T-helper 1 cell treated with Interleukin-12 subunit alpha and Interleukin-12 subunit beta and Interleukin-4 antibody, amounts not matched to agents 30 μg/mL and 1 μg/mL, for 36 hours (primary cell): ENCODE measurements at regions not wholly inside any gene's neighbourhood (a gene's known extent, or its start where the extent isn't known, plus 50 kb on each side); places are given as distances from the start of the nearest gene placed in this dataset.

Experiments used
- H3K27ac Mint-ChIP-seq: one replicate; pipeline ENCODE4 v1.8.0; 2021; ENCODE audit warnings: mild to moderate bottlenecking, mixed read lengths
- H3K27me3 Mint-ChIP-seq: one replicate; pipeline ENCODE4 v1.8.0; 2021; ENCODE audit warnings: low read depth, mixed read lengths
- H3K36me3 Mint-ChIP-seq: one replicate; pipeline ENCODE4 v1.8.0; 2021; ENCODE audit warnings: low read depth, mixed read lengths
- H3K4me1 Mint-ChIP-seq: one replicate; pipeline ENCODE4 v1.8.0; 2021; ENCODE audit warnings: low read depth, mixed read lengths
- H3K4me3 Mint-ChIP-seq: one replicate; pipeline ENCODE4 v1.8.0; 2021; ENCODE audit warnings: mild to moderate bottlenecking, moderate library complexity, mixed read lengths
- H3K9me3 Mint-ChIP-seq: one replicate; pipeline ENCODE4 v1.8.0; 2021; ENCODE audit warnings: mixed read lengths

DNA sequence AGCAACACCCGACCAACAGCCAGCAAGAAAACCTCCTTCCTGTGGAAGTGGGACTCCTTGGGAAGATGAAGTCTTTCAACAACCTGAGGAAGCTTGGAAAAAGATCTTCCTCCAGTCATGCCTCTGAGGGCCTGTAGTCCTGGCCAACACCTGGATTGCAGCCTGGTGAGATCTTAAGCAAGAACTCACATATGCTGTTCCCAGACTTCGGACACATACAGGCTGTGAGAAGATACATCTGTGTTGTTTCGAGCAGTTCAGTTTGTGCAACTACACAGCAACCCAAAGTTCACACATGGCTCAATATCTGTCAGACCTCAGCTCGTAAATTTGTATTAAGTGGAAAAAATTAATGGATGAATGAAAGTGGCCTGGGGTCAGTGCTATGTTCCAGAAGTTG, 65.1 kb upstream of the UBAC2 start:
- H3K27me3 Mint-ChIP-seq, result peaks cover 23% of the 10 kb centered on the region
- no peak overlapping the region for H3K27ac Mint-ChIP-seq
- H3K4me1 Mint-ChIP-seq, result no peaks in the 10 kb centered on the region
- no peaks in the 10 kb centered on the region for H3K36me3 Mint-ChIP-seq
- no peak overlapping the region for H3K4me3 Mint-ChIP-seq
- H3K9me3 Mint-ChIP-seq, result no peaks in the 10 kb centered on the region

DNA sequence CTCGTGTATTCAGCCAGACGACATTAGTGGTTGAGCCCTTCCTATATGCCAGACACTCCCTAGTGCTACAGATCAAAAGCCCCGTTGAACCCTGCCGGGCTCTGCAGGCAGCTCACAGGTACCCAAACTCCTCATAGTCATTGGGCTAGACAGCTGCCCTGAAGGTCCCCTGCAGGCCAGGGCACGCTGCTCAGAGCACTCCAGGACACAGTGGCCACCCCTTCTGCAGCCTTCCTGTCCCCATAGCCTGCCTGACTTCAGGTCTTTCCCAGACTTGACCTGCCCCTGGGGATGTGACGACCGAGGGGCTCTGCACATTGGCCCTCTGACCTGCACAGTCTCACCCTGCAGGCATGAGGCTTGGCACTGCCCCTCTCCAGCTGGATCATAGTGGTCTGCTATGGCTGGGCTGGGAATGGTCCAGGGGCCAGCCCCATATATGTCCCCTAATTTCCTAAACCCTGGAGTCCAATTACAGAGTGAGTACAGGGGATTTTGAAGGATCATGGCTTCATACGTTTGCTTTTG, 64.2 kb upstream of the UBAC2 start:
- no peak overlapping the region for H3K27ac Mint-ChIP-seq
- H3K9me3 Mint-ChIP-seq, result no peaks in the 10 kb centered on the region
- H3K4me1 Mint-ChIP-seq, result no peaks in the 10 kb centered on the region
- H3K36me3 Mint-ChIP-seq, result no peaks in the 10 kb centered on the region
- no peak overlapping the region for H3K4me3 Mint-ChIP-seq
- peaks cover 26% of the 10 kb centered on the region for H3K27me3 Mint-ChIP-seq

DNA sequence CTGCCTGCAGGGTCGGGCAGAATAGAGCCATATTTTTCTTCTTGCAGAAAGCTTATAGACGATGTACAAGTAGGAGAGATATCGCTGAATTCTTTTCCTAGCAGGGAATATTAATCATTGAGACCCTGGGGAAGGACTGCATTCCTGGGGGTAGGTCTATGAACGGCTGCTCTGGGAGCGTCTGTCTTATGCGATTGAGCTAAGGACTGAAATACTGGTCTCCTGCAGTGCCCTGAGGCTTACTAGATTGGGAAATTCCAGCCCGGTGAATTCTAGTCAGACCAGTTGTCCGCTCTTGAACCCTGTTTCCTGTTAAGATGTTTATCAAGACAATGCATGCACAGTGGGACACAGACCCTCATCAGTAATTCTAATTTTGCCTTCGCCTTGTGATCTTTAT, 59.8 kb upstream of the UBAC2 start:
- Mint-ChIP-seq H3K9me3 (no peaks in the 10 kb centered on the region), H3K4me1 (peaks cover 4% of the 10 kb centered on the region), H3K4me3 (no peak overlapping the region), H3K36me3 (no peaks in the 10 kb centered on the region), H3K27me3 (peaks cover 19% of the 10 kb centered on the region), H3K27ac (no peak overlapping the region)

DNA sequence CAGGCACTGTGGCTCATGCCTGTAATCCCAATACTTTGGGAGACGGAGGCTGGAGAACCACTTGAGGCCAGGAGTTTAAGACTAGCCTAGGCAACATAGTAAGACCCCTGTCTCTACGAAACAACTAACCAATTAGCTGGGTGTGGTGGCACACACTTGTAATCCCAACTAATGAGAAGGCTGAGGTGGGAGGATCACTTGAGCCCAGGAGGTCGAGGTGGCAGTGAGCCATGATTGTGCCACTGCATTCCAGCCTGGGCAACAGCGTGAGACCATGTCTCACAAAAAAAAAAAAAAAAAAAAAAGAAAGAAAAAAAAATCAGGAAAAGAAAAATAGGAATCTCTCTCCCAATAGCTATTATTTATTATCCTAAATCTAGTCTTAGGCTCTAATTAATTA, 56.8 kb upstream of the UBAC2 start:
- Mint-ChIP-seq H3K9me3 (no peaks in the 10 kb centered on the region), H3K36me3 (no peaks in the 10 kb centered on the region), H3K27me3 (peaks cover 15% of the 10 kb centered on the region), H3K4me3 (no peak overlapping the region), H3K27ac (no peak overlapping the region), H3K4me1 (peaks cover 4% of the 10 kb centered on the region)

DNA sequence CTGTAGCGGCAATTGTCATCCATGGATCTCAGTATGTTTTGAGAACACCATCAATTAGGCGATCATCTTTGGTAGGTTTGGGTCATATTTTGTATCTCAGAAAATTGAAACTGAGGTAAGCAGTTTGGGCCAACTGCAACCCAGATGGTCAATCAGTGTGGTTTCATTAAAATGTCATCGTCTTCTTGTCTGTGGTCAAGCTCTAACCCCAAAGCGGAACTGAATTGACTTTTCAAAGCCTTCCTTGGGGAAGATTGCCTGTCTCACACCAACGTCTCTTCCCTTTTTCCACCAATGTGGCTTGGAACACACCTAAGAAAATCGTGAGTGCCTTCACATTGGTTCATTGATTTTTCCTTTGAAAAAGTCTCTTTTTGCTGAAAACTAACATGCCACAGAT, 56.3 kb upstream of the UBAC2 start:
- no peak overlapping the region for H3K4me3 Mint-ChIP-seq
- no peak overlapping the region for H3K27ac Mint-ChIP-seq
- H3K27me3 Mint-ChIP-seq, result peaks cover 15% of the 10 kb centered on the region
- H3K9me3 Mint-ChIP-seq, result no peaks in the 10 kb centered on the region
- H3K4me1 Mint-ChIP-seq, result peaks cover 4% of the 10 kb centered on the region
- no peaks in the 10 kb centered on the region for H3K36me3 Mint-ChIP-seq

DNA sequence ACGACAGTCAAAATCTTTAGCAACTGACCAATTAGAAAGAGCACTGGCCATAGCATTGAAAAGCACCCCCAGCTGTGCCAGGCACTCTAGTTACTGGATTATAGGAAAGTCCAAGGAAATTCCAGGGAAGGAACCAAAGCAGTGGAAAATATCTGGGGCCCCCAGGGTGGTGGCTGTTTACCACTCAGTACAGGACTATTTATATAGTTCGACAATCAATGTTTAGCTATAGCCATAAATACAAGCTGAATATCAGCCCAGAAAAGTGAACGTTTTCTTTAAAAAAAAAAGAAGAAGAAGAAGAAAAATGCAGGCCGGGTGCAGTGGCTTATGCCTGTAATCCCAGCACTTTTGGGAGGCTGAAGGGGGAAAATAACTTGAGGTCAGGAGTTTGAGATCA, 55.2 kb upstream of the UBAC2 start:
- Mint-ChIP-seq H3K9me3 (no peaks in the 10 kb centered on the region), H3K27me3 (peaks cover 10% of the 10 kb centered on the region), H3K36me3 (no peaks in the 10 kb centered on the region), H3K27ac (no peak overlapping the region), H3K4me1 (peaks cover 4% of the 10 kb centered on the region), H3K4me3 (no peak overlapping the region)

DNA sequence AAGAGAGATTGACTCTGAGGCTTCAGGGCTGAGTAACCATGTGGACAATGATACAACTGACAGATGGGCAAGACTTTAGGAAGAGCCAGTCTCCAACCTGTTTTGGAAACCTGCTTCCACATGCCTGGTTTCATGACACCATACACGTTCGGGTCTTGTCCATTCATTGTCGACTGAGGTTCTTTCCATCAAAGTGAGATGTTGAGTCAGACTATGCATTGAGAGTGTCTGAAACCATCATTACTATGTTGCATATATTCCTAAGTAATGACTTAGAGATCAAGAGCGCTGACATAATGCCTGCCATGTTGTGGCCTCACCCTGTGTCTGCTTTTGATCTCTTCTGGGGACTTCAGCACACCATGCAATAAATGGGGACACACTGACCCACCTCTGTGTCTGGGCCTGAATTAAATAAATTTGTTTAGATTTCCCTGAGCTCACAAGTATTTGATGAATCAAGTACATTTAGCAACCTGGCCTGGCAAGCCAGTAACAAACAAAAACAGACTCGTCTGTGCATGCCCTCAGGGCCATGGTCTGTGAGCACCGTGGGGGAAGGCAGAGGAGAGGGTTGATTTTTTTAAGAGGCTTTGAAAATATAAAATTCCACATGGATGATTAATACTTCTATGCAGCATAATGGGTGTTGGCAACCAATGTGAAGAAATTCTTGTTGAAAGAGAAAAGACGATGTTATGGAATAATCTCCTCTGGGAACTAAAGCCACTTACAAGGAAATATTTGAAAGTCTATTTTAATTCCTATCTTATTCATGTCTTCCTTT, 49.9 kb upstream of the UBAC2 start:
- H3K36me3 Mint-ChIP-seq, result no peaks in the 10 kb centered on the region

More for the DNA sequence above, 49.9 kb upstream of the UBAC2 start:
- Mint-ChIP-seq H3K9me3 (no peaks in the 10 kb centered on the region), H3K4me1 (peaks cover 6% of the 10 kb centered on the region), H3K27me3 (no peaks in the 10 kb centered on the region), H3K4me3 (no peak overlapping the region), H3K27ac (no peak overlapping the region)
